ENCODE measurements at regions not wholly inside any gene's neighbourhood (a gene's known extent, or its start where the extent isn't known, plus 50 kb on each side); places are given as distances from the start of the nearest gene placed in this dataset.

GRCh38 chr15:91564631-91565030 is 288.9 kb upstream of the SLCO3A1 start:
- Histone ChIP-seq H3K27me3 (ENCODE audit: control insufficient read depth, insufficient read depth, low read length) (peaks cover 21% of the 10 kb centered on the region), H3K4me3 (ENCODE audit: low read length) (no peak overlapping the region), H3K9me3 (replicated peaks; ENCODE audit: low read length) (no peaks in the 10 kb centered on the region), H3K36me3 (ENCODE audit: insufficient read depth, low read length) (no peaks in the 10 kb centered on the region), H3K4me2 (ENCODE audit: low read length) (no peak overlapping the region), H3K9ac (ENCODE audit: low read depth, low read length) (no peak overlapping the region), H3K4me1 (ENCODE audit: control insufficient read depth, insufficient read depth, low read length) (peaks cover 17% of the 10 kb centered on the region)

GRCh38 chr15:91566141-91566540 is 287.4 kb upstream of the SLCO3A1 start:
- Histone ChIP-seq H3K9me3 (replicated peaks; ENCODE audit: low read length) (no peaks in the 10 kb centered on the region), H3K4me1 (ENCODE audit: control insufficient read depth, insufficient read depth, low read length) (peaks cover 13% of the 10 kb centered on the region), H3K4me2 (ENCODE audit: low read length) (no peak overlapping the region), H3K9ac (ENCODE audit: low read depth, low read length) (no peak overlapping the region), H3K27me3 (ENCODE audit: control insufficient read depth, insufficient read depth, low read length) (peaks cover 28% of the 10 kb centered on the region), H3K4me3 (ENCODE audit: low read length) (no peak overlapping the region), H3K36me3 (ENCODE audit: insufficient read depth, low read length) (no peaks in the 10 kb centered on the region)

DNA sequence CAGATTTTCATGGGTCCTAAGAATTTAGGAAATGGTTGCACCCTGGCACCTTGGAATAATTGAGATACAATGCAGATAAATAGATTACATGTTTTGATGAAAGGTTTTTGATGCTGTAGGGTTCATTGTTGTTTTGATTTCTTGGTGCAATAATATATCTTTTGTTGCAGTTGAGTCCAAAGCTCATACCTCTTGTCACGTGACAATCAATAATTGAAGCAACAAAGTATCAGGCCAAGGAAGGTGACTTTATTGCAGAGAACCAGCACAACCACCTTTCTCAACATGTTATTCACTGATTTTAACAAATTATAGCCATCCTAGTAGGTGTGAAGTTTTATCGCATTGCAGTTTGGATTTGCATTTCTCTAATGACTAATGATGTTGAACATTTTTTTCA is 285.5 kb upstream of the SLCO3A1 start:
- Histone ChIP-seq H3K4me1 (ENCODE audit: control insufficient read depth, insufficient read depth, low read length) (no peaks in the 10 kb centered on the region), H3K27me3 (ENCODE audit: control insufficient read depth, insufficient read depth, low read length) (peaks cover 28% of the 10 kb centered on the region), H3K4me3 (ENCODE audit: low read length) (no peak overlapping the region), H3K4me2 (ENCODE audit: low read length) (no peak overlapping the region), H3K9me3 (replicated peaks; ENCODE audit: low read length) (no peaks in the 10 kb centered on the region), H3K36me3 (ENCODE audit: insufficient read depth, low read length) (no peaks in the 10 kb centered on the region), H3K9ac (ENCODE audit: low read depth, low read length) (no peak overlapping the region)

DNA sequence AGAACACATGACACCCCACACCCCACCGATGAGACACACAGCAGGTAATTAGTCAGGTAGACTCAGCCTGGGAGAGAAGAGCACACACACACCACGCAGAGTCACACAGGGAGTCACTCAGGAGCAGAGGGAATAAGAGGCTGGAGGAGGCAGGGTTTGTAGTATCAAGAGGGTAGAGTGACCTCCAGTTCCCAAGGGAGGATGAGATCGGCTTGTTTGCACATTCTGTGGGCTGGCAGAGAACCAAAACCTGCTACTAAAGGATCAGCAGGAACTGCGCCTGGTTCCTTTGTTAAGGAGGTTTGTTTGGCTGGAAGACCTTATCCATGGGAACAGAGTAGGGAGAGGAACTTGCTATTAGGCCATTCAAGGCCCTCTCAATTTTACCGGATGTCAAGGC is 281.4 kb upstream of the SLCO3A1 start:
- Histone ChIP-seq H3K9ac (ENCODE audit: low read depth, low read length) (no peak overlapping the region), H3K36me3 (ENCODE audit: insufficient read depth, low read length) (no peaks in the 10 kb centered on the region), H3K4me1 (ENCODE audit: control insufficient read depth, insufficient read depth, low read length) (no peaks in the 10 kb centered on the region), H3K27me3 (ENCODE audit: control insufficient read depth, insufficient read depth, low read length) (peaks cover 16% of the 10 kb centered on the region), H3K9me3 (replicated peaks; ENCODE audit: low read length) (no peaks in the 10 kb centered on the region), H3K4me3 (ENCODE audit: low read length) (no peak overlapping the region), H3K4me2 (ENCODE audit: low read length) (no peak overlapping the region)

DNA sequence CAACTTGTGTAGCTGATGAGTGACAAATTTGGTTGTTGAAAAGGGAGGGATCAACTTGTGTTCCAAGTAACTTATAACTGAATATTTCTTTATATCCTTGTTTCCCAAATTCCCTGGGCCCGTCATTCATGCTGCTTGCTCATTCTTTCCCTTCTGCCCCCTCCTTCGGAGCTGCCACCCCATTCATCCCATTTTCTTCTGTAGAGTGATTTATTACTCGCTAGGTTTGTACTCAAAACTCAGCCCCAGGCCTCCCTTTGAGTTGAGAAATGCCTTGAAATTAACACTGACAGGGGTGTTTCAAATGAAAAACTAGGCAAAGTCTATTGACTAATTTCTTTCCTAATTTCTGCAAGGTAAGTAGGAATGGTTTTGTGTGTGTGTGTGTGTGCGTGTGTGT is 277.4 kb upstream of the SLCO3A1 start:
- H3K4me1 ChIP-seq (ENCODE audit: control insufficient read depth, insufficient read depth, low read length) = no peaks in the 10 kb centered on the region
- H3K4me2 ChIP-seq (ENCODE audit: low read length) = no peak overlapping the region
- no peak overlapping the region for H3K4me3 ChIP-seq (ENCODE audit: low read length)
- no peaks in the 10 kb centered on the region for H3K9me3 ChIP-seq (replicated peaks; ENCODE audit: low read length)
- H3K9ac ChIP-seq (ENCODE audit: low read depth, low read length) = no peak overlapping the region
- peaks cover 2% of the 10 kb centered on the region for H3K27me3 ChIP-seq (ENCODE audit: control insufficient read depth, insufficient read depth, low read length)
- no peaks in the 10 kb centered on the region for H3K36me3 ChIP-seq (ENCODE audit: insufficient read depth, low read length)

- H3K36me3 ChIP-seq (ENCODE audit: insufficient read depth, low read length) = no peaks in the 10 kb centered on the region
- H3K27me3 ChIP-seq (ENCODE audit: control insufficient read depth, insufficient read depth, low read length) = peaks cover 2% of the 10 kb centered on the region
Measured at GRCh38 chr15:91578511-91578910, 275.0 kb upstream of the SLCO3A1 start.

GRCh38 chr15:91584895-91585294 is 268.6 kb upstream of the SLCO3A1 start:
- H3K9ac ChIP-seq (ENCODE audit: low read depth, low read length) = no peak overlapping the region

More at GRCh38 chr15:91578511-91578910, 275.0 kb upstream of the SLCO3A1 start:
- no peaks in the 10 kb centered on the region for H3K4me1 ChIP-seq (ENCODE audit: control insufficient read depth, insufficient read depth, low read length)
- no peak overlapping the region for H3K4me3 ChIP-seq (ENCODE audit: low read length)
- H3K9me3 ChIP-seq (replicated peaks; ENCODE audit: low read length) = no peaks in the 10 kb centered on the region
- H3K4me2 ChIP-seq (ENCODE audit: low read length) = no peak overlapping the region
- H3K9ac ChIP-seq (ENCODE audit: low read depth, low read length) = no peak overlapping the region

GRCh38 chr15:91586560-91586959 is 266.9 kb upstream of the SLCO3A1 start:
- Histone ChIP-seq H3K9ac (ENCODE audit: low read depth, low read length) (no peak overlapping the region), H3K9me3 (replicated peaks; ENCODE audit: low read length) (no peaks in the 10 kb centered on the region), H3K4me2 (ENCODE audit: low read length) (no peak overlapping the region)

More at GRCh38 chr15:91584895-91585294, 268.6 kb upstream of the SLCO3A1 start:
- H3K4me1 ChIP-seq (ENCODE audit: control insufficient read depth, insufficient read depth, low read length) = no peaks in the 10 kb centered on the region
- peaks cover 3% of the 10 kb centered on the region for H3K27me3 ChIP-seq (ENCODE audit: control insufficient read depth, insufficient read depth, low read length)
- no peak overlapping the region for H3K4me2 ChIP-seq (ENCODE audit: low read length)
- H3K36me3 ChIP-seq (ENCODE audit: insufficient read depth, low read length) = no peaks in the 10 kb centered on the region
- H3K9me3 ChIP-seq (replicated peaks; ENCODE audit: low read length) = no peaks in the 10 kb centered on the region
- no peak overlapping the region for H3K4me3 ChIP-seq (ENCODE audit: low read length)

DNA sequence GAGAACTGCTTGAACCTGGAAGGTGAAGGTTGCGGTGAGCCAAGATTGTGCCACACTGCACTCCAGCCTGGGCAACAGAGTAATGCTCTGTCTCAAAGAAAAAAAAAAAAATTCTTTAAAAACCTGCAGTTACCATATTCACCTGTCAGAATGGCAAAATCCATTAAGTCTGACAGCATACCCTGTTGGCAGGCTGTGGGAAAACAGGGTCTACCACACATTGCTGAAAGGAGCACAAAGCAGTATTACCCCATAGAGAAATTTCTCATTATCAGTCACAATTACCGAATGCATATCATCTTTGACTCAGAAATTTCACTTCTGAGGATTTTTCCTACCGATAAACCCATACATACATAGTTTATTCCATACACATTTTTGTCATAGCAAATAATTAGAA is 264.1 kb upstream of the SLCO3A1 start:
- Histone ChIP-seq H3K9me3 (replicated peaks; ENCODE audit: low read length) (no peaks in the 10 kb centered on the region), H3K9ac (ENCODE audit: low read depth, low read length) (no peak overlapping the region), H3K27me3 (ENCODE audit: control insufficient read depth, insufficient read depth, low read length) (peaks cover 3% of the 10 kb centered on the region), H3K4me1 (ENCODE audit: control insufficient read depth, insufficient read depth, low read length) (no peaks in the 10 kb centered on the region), H3K36me3 (ENCODE audit: insufficient read depth, low read length) (no peaks in the 10 kb centered on the region), H3K4me3 (ENCODE audit: low read length) (no peak overlapping the region), H3K4me2 (ENCODE audit: low read length) (no peak overlapping the region)

More at GRCh38 chr15:91586560-91586959, 266.9 kb upstream of the SLCO3A1 start:
- no peaks in the 10 kb centered on the region for H3K36me3 ChIP-seq (ENCODE audit: insufficient read depth, low read length)
- H3K4me3 ChIP-seq (ENCODE audit: low read length) = no peak overlapping the region
- H3K27me3 ChIP-seq (ENCODE audit: control insufficient read depth, insufficient read depth, low read length) = peaks cover 3% of the 10 kb centered on the region
- no peaks in the 10 kb centered on the region for H3K4me1 ChIP-seq (ENCODE audit: control insufficient read depth, insufficient read depth, low read length)

DNA sequence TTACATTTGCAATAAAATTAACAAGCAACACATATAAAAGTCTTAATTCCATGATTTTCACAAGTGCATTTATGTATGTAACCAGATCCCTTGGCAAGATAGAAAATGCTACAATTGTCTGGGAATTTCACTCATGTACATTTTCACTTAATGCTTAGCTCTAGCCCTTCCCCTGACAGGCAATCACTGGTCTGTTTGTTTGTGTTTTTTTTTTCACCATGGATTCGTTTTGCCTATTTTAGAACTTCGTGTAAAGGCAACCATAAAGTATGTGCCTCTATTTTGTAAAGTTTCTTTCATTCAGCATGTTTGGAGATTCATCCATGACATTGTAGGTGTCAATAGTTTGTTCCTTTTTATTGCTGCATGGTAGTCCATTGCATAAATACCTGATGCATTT is 260.9 kb upstream of the SLCO3A1 start:
- Histone ChIP-seq H3K9ac (ENCODE audit: low read depth, low read length) (no peak overlapping the region), H3K4me1 (ENCODE audit: control insufficient read depth, insufficient read depth, low read length) (no peaks in the 10 kb centered on the region), H3K9me3 (replicated peaks; ENCODE audit: low read length) (no peaks in the 10 kb centered on the region), H3K36me3 (ENCODE audit: insufficient read depth, low read length) (no peaks in the 10 kb centered on the region), H3K27me3 (ENCODE audit: control insufficient read depth, insufficient read depth, low read length) (peaks cover 1% of the 10 kb centered on the region), H3K4me2 (ENCODE audit: low read length) (no peak overlapping the region), H3K4me3 (ENCODE audit: low read length) (no peak overlapping the region)

DNA sequence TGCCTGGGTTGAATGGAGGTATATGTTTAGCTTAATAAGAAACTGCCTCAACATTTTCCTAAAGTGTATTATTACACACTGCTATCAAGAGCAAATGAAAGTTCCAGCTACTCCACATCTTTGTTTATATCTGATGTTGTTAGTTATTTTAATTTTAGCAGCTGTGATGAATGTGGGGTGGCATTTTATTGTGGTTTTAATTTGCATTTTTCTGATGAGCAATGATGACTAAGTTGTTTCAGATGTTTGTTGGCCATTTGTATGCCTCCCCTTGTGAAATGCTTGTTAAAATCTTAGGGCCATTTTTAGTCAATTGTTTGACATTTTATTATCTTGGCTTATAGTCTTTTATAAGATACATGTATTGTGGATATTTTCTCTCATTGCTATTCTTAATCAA is 260.4 kb upstream of the SLCO3A1 start:
- H3K4me3 ChIP-seq (ENCODE audit: low read length) = no peak overlapping the region
- H3K36me3 ChIP-seq (ENCODE audit: insufficient read depth, low read length) = no peaks in the 10 kb centered on the region
- no peaks in the 10 kb centered on the region for H3K27me3 ChIP-seq (ENCODE audit: control insufficient read depth, insufficient read depth, low read length)
- no peak overlapping the region for H3K4me2 ChIP-seq (ENCODE audit: low read length)
- no peaks in the 10 kb centered on the region for H3K4me1 ChIP-seq (ENCODE audit: control insufficient read depth, insufficient read depth, low read length)
- no peaks in the 10 kb centered on the region for H3K9me3 ChIP-seq (replicated peaks; ENCODE audit: low read length)
- no peak overlapping the region for H3K9ac ChIP-seq (ENCODE audit: low read depth, low read length)

DNA sequence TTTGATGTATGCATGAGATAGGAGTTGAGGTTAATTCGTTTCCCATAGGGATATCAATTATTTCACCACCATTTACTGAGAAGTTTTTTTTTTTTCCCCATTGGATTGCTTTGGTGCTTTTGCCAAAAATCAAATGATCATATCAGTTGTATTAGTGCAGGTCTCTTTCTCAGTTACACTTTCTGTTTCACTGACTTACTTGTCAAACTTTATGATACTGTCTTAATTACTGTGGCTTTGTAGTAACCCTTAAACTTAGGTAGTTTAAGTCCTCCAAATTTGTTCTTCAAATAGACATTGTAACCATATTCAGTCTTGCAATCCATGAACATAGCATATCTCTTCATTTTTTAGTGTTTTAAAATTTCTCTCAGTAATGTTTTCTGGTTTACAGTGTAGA is 259.9 kb upstream of the SLCO3A1 start:
- H3K36me3 ChIP-seq (ENCODE audit: insufficient read depth, low read length) = no peaks in the 10 kb centered on the region
- no peaks in the 10 kb centered on the region for H3K4me1 ChIP-seq (ENCODE audit: control insufficient read depth, insufficient read depth, low read length)
- H3K9me3 ChIP-seq (replicated peaks; ENCODE audit: low read length) = no peaks in the 10 kb centered on the region
- H3K9ac ChIP-seq (ENCODE audit: low read depth, low read length) = no peak overlapping the region
- H3K4me2 ChIP-seq (ENCODE audit: low read length) = no peak overlapping the region
- H3K27me3 ChIP-seq (ENCODE audit: control insufficient read depth, insufficient read depth, low read length) = peaks cover 2% of the 10 kb centered on the region
- H3K4me3 ChIP-seq (ENCODE audit: low read length) = no peak overlapping the region

Data from skeletal muscle satellite cell (primary cell).